ENCODE measurements at regions not wholly inside any gene's neighbourhood (a gene's known extent, or its start where the extent isn't known, plus 50 kb on each side); places are given as distances from the start of the nearest gene placed in this dataset.

- no peak for DNase-seq (ENCODE audit: low read depth)
- no peak overlapping the region for H3K4me3 ChIP-seq (ENCODE audit: low read depth, low read length)
- TF ChIP-seq, protein P1, sequence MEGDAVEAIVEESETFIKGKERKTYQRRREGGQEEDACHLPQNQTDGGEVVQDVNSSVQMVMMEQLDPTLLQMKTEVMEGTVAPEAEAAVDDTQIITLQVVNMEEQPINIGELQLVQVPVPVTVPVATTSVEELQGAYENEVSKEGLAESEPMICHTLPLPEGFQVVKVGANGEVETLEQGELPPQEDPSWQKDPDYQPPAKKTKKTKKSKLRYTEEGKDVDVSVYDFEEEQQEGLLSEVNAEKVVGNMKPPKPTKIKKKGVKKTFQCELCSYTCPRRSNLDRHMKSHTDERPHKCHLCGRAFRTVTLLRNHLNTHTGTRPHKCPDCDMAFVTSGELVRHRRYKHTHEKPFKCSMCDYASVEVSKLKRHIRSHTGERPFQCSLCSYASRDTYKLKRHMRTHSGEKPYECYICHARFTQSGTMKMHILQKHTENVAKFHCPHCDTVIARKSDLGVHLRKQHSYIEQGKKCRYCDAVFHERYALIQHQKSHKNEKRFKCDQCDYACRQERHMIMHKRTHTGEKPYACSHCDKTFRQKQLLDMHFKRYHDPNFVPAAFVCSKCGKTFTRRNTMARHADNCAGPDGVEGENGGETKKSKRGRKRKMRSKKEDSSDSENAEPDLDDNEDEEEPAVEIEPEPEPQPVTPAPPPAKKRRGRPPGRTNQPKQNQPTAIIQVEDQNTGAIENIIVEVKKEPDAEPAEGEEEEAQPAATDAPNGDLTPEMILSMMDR (IDR thresholded peaks at IDR 0.05; ENCODE audit: low read depth, low read length, missing control alignments), result no peak
Observed at GRCh38 chr9:117945286-117945685, 241.1 kb downstream of the TLR4 start.

- no peak for DNase-seq (ENCODE audit: low read depth)
- TF ChIP-seq, protein P1 (IDR thresholded peaks at IDR 0.05; ENCODE audit: low read depth, low read length, missing control alignments), result no peak
- H3K4me3 ChIP-seq (ENCODE audit: low read depth, low read length), result no peak overlapping the region
Observed at GRCh38 chr9:117951127-117951526, 246.9 kb downstream of the TLR4 start.

DNA sequence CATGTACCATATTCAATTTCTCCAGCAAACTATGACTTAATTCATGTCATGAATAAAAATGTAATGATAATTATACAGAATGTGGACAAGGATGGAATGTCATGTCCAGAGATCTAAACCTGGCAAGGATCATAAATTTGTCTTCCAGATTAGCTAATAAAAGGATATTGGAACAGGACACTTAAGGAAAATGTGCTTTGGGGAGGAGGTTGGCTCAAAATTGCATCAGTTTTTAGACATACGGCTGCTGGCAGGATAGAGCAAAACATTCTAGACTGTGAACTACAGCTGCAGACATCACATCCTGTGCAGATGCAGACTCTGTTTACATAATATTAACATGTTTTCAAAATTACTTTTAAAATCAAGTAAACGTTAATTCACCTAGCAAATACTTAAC, 248.4 kb downstream of the TLR4 start:
- H3K4me3 ChIP-seq (ENCODE audit: low read depth, low read length), result no peak overlapping the region

DNA sequence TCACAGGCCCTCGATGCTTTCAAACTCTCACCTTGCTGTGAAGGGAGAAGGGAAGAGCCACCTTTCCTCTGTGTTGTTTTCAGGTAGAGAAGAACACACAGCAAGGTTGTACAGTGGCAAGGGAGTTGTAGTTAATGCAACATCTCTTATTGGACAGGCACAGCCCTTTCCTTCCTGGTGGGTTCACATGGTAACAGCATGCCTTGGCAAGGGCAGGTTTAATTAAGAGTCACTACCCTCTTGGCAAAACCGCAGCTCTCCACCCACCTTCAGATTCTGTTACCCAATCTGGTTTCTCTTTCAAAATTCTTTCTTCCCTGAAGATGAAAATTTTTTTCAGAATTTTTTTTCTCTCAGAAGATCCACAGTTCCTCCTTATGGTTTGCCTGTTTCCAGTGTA, 253.1 kb downstream of the TLR4 start:
- TF ChIP-seq, protein P1 (IDR thresholded peaks at IDR 0.05; ENCODE audit: low read depth, low read length, missing control alignments), result no peak
- H3K4me3 ChIP-seq (ENCODE audit: low read depth, low read length), result no peak overlapping the region
- DNase-seq (ENCODE audit: low read depth), result no peak

More for the DNA sequence above, 248.4 kb downstream of the TLR4 start:
- DNase-seq (ENCODE audit: low read depth), result no peak
- TF ChIP-seq, protein P1 (IDR thresholded peaks at IDR 0.05; ENCODE audit: low read depth, low read length, missing control alignments), result no peak

GRCh38 chr9:117958726-117959125, 254.5 kb downstream of the TLR4 start:
- H3K4me3 ChIP-seq (ENCODE audit: low read depth, low read length), result no peak overlapping the region
- TF ChIP-seq, protein P1 (IDR thresholded peaks at IDR 0.05; ENCODE audit: low read depth, low read length, missing control alignments), result no peak
- no peak for DNase-seq (ENCODE audit: low read depth)

DNA sequence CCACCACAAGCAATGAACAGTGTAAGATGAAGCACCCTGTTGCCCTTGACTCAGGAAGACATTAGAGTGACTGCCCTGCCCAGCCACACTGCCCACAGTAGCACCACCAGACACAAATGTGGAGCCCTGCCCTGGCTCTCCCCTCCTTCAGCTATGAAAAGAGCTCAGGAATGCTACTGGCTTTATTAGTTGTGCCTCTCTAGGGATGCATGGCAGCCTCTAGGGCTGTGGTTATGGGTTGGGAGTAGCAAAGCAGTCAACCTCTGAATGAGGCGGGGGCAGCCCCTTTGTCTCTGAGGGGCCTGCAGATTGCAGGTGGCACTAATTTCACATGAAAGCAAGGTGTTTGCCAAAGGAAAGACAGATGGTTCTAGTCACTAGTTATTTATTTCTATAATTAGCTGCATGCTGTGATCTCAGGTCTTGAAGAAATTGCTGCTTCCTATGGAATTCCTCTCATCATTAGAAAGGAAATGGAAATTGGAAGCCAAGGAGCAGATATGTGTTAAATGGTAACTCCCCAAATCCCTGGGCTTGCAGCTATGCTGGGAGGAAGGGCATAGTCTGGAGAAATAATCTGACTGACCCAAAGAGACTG, 259.4 kb downstream of the TLR4 start:
- DNase-seq (ENCODE audit: low read depth), result no peak
- no peak overlapping the region for H3K4me3 ChIP-seq (ENCODE audit: low read depth, low read length)
- TF ChIP-seq, protein P1 (IDR thresholded peaks at IDR 0.05; ENCODE audit: low read depth, low read length, missing control alignments), result no peak
